ENCODE measurements at regions not wholly inside any gene's neighbourhood (a gene's known extent, or its start where the extent isn't known, plus 50 kb on each side); places are given as distances from the start of the nearest gene placed in this dataset.

GRCh38 chr2:65507102-65508069 lies 75.0 kb upstream of the SPRED2 start:
- DNase-seq, result no peak

- DNase-seq, result no peak
Measured at GRCh38 chr2:65504814-65505697, 72.7 kb upstream of the SPRED2 start.

GRCh38 chr2:65504201-65504600 lies 71.8 kb upstream of the SPRED2 start:
- no peak for DNase-seq

GRCh38 chr2:65503746-65504145 lies 71.3 kb upstream of the SPRED2 start:
- no peak for DNase-seq

GRCh38 chr2:65501836-65502235 lies 69.4 kb upstream of the SPRED2 start:
- no peak for DNase-seq

- DNase-seq, result no peak
Measured at GRCh38 chr2:65501074-65501473, 68.7 kb upstream of the SPRED2 start.

GRCh38 chr2:65500310-65501040 lies 68.1 kb upstream of the SPRED2 start:
- DNase-seq, result no peak

GRCh38 chr2:65499216-65499615 lies 66.8 kb upstream of the SPRED2 start:
- no peak for DNase-seq

GRCh38 chr2:65498396-65498795 lies 66.0 kb upstream of the SPRED2 start:
- DNase-seq, result no peak

GRCh38 chr2:65495251-65495877 lies 63.0 kb upstream of the SPRED2 start:
- DNase-seq, result no peak

GRCh38 chr2:65494078-65494477 lies 61.7 kb upstream of the SPRED2 start:
- DNase-seq, result no peak

GRCh38 chr2:65491381-65491905 lies 59.0 kb upstream of the SPRED2 start:
- no peak for DNase-seq

GRCh38 chr2:65490222-65490621 lies 57.8 kb upstream of the SPRED2 start:
- DNase-seq, result no peak

GRCh38 chr2:65489269-65489668 lies 56.9 kb upstream of the SPRED2 start:
- no peak for DNase-seq

GRCh38 chr2:65488527-65488926 lies 56.1 kb upstream of the SPRED2 start:
- no peak for DNase-seq

- no peak for DNase-seq
Measured at GRCh38 chr2:65487404-65487803, 55.0 kb upstream of the SPRED2 start.

- DNase-seq, result no peak
Measured at GRCh38 chr2:65486802-65487201, 54.4 kb upstream of the SPRED2 start.

GRCh38 chr2:65486282-65486681 lies 53.9 kb upstream of the SPRED2 start:
- DNase-seq, result no peak

GRCh38 chr2:65485839-65486238 lies 53.4 kb upstream of the SPRED2 start:
- no peak for DNase-seq

- no peak for DNase-seq
Measured at GRCh38 chr2:65483763-65484162, 51.4 kb upstream of the SPRED2 start.

- DNase-seq, result no peak
Measured at GRCh38 chr2:65482971-65483370, 50.6 kb upstream of the SPRED2 start.
